ENCODE measurements at regions not wholly inside any gene's neighbourhood (a gene's known extent, or its start where the extent isn't known, plus 50 kb on each side); places are given as distances from the start of the nearest gene placed in this dataset.

- POLR2A ChIA-PET = no interaction called here
- intact Hi-C loops (cut with DNase I, micrococcal nuclease) = no loop called here
Observed at GRCh38 chr13:62084728-62085127, 669.1 kb upstream of the PCDH20 start.

GRCh38 chr13:62067821-62068220 lies 652.2 kb upstream of the PCDH20 start:
- Mint-ChIP-seq H3K4me3 (no peak overlapping the region), H3K27me3 (no peaks in the 10 kb centered on the region), H3K27ac (no peak overlapping the region), H3K36me3 (ENCODE audit: low read depth) (no peaks in the 10 kb centered on the region), H3K4me1 (ENCODE audit: low read depth) (no peaks in the 10 kb centered on the region), H3K9me3 (peaks cover 13% of the 10 kb centered on the region)
- Histone ChIP-seq H3K9me3 (ENCODE audit: control insufficient read depth in 1 of 2, insufficient read depth in 1 of 2, low read length in 2 of 2) (peaks cover 0 to 7% of the 10 kb centered on the region in 2 experiments), H3K36me3 (ENCODE audit: insufficient read depth, low read length) (no peaks in the 10 kb centered on the region), H3K27me3 (ENCODE audit: control insufficient read depth in 1 of 2, insufficient read depth in 2 of 2, low read length in 2 of 2) (no peaks in the 10 kb centered on the region), H3K4me1 (ENCODE audit: insufficient read depth, low read length) (no peaks in the 10 kb centered on the region), H3K27ac (ENCODE audit: low read depth in 1 of 2, low read length in 2 of 2) (no peak overlapping the region), H3K4me3 (ENCODE audit: low read length) (no peak overlapping the region)
- ChIA-PET CTCF (no interaction called here), POLR2A (no interaction called here)
- intact Hi-C loops (cut with DNase I, micrococcal nuclease) = no loop called here
- ATAC-seq (ENCODE audit: poor library complexity) (no peak), DNase-seq (no peak)
- TF ChIP-seq CTCF (IDR thresholded peaks at IDR 0.05) = no peak

More at GRCh38 chr13:62084728-62085127, 669.1 kb upstream of the PCDH20 start:
- H3K27ac Mint-ChIP-seq = no peak overlapping the region
- no peaks in the 10 kb centered on the region for H3K4me1 Mint-ChIP-seq (ENCODE audit: low read depth)
- Histone ChIP-seq H3K4me1 (ENCODE audit: insufficient read depth, low read length) (no peaks in the 10 kb centered on the region), H3K4me3 (ENCODE audit: low read length) (no peak overlapping the region), H3K36me3 (ENCODE audit: insufficient read depth, low read length) (no peaks in the 10 kb centered on the region), H3K27me3 (ENCODE audit: control insufficient read depth in 1 of 2, insufficient read depth in 2 of 2, low read length in 2 of 2) (no peaks in the 10 kb centered on the region), H3K27ac (ENCODE audit: low read depth in 1 of 2, low read length in 2 of 2) (no peak overlapping the region), H3K9me3 (ENCODE audit: control insufficient read depth in 1 of 2, insufficient read depth in 1 of 2, low read length in 2 of 2) (no peaks in the 10 kb centered on the region)
- peaks cover 1% of the 10 kb centered on the region for H3K9me3 Mint-ChIP-seq
- no peaks in the 10 kb centered on the region for H3K36me3 Mint-ChIP-seq (ENCODE audit: low read depth)
- ATAC-seq (ENCODE audit: poor library complexity) = no peak
- DNase-seq = no peak
- CTCF ChIA-PET = no interaction called here
- no peak for TF ChIP-seq CTCF (IDR thresholded peaks at IDR 0.05)
- no peaks in the 10 kb centered on the region for H3K27me3 Mint-ChIP-seq
- no peak overlapping the region for H3K4me3 Mint-ChIP-seq

GRCh38 chr13:62065016-62065415 lies 649.4 kb upstream of the PCDH20 start:
- no peak for TF ChIP-seq CTCF (IDR thresholded peaks at IDR 0.05)
- Mint-ChIP-seq H3K27ac (no peak overlapping the region), H3K27me3 (no peaks in the 10 kb centered on the region), H3K4me3 (no peak overlapping the region), H3K4me1 (ENCODE audit: low read depth) (no peaks in the 10 kb centered on the region), H3K36me3 (ENCODE audit: low read depth) (no peaks in the 10 kb centered on the region), H3K9me3 (peaks cover 12% of the 10 kb centered on the region)
- peaks cover 0 to 3% of the 10 kb centered on the region in 2 experiments for H3K9me3 ChIP-seq (ENCODE audit: control insufficient read depth in 1 of 2, insufficient read depth in 1 of 2, low read length in 2 of 2)
- H3K4me1 ChIP-seq (ENCODE audit: insufficient read depth, low read length) = no peaks in the 10 kb centered on the region
- H3K27ac ChIP-seq (ENCODE audit: low read depth in 1 of 2, low read length in 2 of 2) = no peak overlapping the region
- no peaks in the 10 kb centered on the region for H3K36me3 ChIP-seq (ENCODE audit: insufficient read depth, low read length)
- CTCF ChIA-PET = no interaction called here
- intact Hi-C loops (cut with DNase I, micrococcal nuclease) = no loop called here
- DNase-seq (no peak), ATAC-seq (ENCODE audit: poor library complexity) (no peak)
- no peaks in the 10 kb centered on the region for H3K27me3 ChIP-seq (ENCODE audit: control insufficient read depth in 1 of 2, insufficient read depth in 2 of 2, low read length in 2 of 2)
- POLR2A ChIA-PET = no interaction called here
- H3K4me3 ChIP-seq (ENCODE audit: low read length) = no peak overlapping the region
